Eye (tissue), 1 donor: ENCODE measurements at regions not wholly inside any gene's neighbourhood (a gene's known extent, or its start where the extent isn't known, plus 50 kb on each side); places are given as distances from the start of the nearest gene placed in this dataset.

Source experiments
- DNase-seq: peaks from one replicate; pipeline ENCODE4 v3.0.0-alpha.2; 2015

DNA sequence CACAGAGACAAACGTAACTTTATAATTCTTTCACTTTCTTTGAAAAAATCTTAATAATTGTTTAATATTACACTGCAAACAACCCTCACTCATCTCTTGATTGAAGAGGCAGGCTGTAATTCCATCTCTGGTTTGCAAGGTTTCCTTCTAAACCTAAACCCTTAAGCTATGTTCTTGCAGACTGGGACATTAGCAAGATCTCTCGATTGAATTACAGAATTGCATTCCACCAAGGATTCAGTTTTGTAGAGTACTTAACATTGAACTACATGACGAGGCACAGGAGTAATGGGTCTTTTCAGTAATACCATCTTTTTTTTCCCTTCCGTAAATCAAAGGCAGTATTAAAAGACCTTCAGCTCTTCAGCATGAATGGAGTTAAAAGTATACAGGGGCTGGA, 111.6 kb upstream of the EEF1E1 start:
- no peak for DNase-seq

DNA sequence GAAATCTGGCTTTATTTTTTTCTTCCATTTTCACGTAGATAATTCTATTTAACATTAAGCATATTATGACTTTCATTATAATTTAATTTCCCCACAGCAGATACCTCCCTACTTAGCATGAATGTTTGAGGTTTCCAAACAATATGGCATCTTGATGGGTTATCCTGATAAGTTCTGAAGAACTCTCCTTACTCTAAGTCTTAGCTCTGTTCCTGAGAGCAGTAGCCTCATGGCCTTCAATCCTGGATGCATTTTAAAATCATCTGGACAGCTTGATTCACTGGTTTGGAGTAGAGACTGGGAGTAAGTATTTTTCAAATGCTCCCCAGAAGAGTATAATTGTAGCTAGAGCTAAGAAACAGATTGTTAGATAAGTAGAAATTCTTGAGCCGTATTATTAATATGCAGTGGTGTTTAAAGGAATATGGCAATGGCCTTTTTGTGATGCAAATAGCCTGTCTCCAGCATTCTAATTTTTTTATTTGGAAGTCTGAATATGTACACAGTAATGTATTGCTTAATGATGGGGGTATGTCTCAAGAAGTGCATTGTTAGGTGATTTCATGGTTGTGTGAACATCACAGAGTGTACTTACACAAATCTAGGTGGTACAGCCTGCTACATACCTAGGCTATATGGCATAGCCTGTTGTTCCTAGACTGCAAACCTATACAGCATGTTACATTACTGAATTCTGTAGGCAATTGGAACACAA, 110.5 kb upstream of the EEF1E1 start:
- DNase-seq = no peak

DNA sequence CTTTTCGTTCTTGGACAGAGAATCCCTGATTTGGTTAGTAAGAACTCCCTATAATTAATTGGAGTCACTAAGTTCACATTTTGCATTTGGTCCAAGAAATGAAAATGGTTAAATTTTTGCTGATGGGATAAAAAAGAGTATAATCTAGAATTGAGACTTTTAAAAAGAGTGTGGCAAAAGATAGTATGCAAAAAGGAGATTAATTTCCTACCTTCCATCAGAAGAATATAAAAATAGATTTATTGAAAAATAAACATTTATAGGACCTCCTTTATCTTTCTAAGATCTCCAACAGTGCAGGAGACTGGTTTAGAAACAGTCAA, 105.5 kb upstream of the EEF1E1 start:
- no peak for DNase-seq

DNA sequence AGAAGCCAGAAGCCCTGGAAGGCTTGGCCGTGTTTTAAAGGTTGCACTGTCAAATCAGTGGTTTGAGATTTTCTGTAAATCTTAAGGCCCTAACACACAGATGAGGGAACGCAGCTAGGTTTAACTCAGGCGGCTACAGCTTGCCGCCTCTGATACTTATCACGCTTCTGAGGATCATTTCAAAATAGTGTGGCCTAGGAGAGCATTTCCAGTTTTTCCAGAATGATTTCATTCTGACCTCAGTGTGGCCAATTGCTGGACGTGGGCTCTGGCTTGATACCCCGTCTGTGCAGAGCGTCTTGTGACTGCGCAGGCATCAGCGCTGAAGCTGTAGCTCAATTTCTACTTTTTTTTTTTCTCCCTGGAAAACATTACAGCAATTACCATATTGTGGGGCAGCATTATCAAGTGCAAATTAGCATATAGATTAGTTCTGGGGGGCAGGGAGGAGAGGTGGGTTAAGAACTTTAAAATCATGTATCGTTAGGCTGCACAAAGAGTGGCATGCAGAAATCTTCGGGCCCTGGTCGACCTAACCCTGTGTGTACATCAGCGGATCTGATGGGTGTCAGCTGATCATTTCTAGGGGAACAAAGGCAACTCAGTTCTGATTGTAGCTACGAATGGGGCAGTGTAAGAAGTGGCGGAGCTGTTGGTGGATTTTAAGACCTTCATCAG, 105.0 kb upstream of the EEF1E1 start:
- DNase-seq = no peak

DNA sequence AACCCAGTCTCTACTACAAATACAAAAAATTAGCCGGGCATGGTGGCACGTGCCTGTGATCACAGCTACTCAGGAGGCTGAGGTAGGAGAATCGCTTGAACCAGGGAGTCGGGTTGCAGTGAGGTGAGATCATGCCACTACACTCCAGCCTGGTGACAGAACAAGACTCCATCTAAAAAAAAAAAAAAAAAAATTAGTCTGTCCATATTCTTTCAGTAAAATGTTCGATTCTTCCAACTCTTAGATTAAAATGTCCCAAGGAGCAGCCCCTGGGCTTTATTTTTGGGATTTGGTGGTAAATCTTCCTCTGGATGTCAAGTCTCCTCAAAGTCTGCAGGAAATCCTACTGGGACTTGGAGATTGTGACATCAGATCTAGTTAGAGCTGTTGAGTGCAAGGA, 101.0 kb upstream of the EEF1E1 start:
- DNase-seq = no peak

DNA sequence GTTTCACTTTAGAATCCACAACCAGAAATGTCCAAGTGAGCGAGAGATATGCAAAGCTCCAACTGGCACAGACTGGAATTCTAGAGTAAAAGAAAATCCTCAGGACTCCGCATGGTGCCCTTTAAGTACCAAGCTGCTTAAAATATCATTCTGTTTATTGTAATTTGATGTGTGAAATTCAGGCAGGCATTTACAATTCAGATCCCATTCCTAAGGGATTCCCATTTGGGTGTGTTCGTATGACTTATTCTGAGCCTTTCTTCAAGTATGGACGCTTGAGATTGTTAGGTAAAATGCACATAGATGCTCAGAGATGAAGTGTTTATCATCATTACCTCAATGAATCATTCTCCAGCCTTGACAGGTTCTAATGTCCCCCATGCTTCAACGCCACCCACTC, 99.3 kb upstream of the EEF1E1 start:
- no peak for DNase-seq

DNA sequence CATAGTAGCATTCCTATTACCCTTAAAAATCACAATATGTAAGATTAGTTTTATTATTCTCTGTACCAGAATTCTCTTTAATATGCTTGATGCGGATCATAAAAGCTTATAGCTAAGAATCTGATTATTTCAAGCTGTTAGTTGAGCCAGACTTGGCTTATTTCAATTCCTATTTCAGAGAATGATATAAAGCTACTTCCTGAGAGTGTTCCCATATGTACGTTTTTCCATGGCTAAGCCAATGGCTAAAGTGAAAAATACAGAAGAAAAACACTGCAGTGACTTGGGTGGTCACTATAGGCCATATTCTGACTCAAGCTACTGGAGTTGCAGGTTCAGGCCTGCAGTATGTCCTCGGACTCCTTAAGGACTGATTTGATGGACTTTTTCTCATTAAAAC, 97.9 kb upstream of the EEF1E1 start:
- DNase-seq = no peak

DNA sequence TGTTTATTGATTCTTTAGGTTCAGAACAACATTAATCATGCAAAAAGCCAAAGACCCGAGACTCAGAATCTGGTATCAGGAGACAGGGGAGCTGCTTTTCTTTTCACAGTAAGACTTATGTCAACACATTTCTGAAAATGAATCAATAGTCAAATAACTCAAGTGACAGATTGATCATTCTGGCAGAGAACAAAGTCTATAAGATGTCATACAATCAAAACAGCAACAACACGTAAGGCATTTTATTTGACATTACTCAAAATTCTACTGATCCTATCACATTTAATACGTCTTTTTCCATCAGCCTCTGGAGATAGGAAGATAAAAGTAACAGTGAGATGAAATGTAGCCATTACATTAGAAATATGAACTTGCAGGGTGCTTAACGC, 93.4 kb upstream of the EEF1E1 start:
- DNase-seq = no peak

DNA sequence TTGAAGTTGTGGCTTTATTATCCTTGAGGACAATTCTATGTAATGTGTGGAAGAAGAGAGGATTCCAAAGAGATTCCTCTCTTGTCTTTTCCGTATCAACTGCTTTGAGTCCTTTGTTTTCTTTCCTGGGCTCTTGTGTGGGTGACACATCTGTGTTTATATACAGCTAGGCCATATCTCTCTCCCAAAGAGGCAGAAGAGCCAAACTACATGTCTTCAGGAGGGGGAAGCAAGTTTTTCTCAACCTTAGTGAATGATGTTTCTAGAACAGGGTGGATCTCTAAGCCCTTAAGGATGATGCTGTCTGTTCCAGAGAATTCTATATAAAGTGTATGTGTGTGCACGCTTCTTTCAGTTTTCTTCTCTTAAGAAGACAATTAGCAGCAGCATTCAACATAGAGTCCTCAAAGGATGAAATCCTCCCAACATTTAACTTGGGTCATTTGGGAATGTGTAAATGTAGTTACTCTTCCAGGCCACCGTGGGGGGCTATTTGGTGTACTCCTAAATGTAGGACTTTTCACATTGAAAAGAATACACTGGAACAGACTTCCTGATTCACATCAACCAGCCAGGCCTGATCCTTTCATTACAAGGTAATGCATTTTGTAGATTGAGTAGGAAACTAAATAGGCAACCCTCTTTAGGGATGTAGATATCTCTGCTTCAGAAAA, 92.8 kb upstream of the EEF1E1 start:
- no peak for DNase-seq

DNA sequence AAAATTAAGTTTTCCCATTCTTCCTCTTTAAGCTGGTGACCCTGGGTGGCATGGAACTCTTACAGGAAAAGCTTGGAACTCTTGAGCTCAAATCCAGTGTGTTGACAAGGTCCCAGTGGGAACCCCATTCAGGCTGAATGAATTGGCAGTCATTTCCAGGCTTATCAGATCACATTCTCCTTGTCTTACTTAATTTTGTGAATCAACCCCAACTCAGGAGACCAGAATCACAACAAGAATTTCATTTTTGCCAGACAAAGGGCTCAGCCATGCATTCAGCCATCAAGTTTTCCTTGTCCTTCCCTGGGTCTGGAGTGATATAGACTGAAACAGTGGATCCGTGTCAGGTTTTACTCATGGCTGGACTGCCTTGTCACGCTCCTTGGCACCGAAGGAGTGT, 92.1 kb upstream of the EEF1E1 start:
- peak; percentile 63 for DNase-seq

DNA sequence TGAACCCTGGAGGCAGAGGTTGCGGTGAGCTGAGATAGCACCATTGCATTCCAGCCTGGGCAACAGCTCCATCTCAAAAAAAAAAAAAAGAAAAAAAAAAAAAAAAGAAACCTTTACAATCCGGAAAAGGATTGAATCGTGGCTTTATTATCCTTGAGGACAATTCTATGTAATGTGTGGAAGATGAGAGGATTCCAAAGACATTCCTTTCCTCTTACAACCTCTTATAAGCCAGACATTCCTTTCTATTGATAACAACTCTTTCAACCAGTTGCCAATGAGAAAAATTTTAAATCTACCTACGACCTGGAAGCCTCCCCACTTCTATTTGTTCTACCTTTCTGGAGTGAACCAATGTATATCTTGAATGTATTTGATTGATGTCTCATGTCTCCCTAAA, 91.2 kb upstream of the EEF1E1 start:
- no peak for DNase-seq

DNA sequence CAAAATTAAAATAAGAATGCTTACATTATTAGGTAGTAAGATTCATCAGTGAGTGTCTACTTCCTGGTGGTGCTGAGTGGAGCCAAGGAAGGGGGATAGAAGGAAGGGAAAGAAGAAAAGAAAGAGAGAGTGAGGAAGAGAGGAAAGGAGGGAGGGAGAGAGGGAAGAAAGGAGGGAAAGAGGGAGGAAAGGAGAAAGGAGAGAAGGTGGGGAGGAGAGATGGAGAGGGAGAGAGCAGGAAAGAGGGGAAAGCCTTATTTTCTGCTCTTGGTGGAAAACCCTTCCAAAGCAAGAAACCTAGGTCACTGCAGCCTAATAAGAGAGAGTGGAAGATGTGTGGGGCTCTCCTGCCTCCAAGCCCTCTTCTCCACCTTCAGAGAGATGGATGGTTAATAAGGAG, 90.2 kb upstream of the EEF1E1 start:
- DNase-seq = no peak

DNA sequence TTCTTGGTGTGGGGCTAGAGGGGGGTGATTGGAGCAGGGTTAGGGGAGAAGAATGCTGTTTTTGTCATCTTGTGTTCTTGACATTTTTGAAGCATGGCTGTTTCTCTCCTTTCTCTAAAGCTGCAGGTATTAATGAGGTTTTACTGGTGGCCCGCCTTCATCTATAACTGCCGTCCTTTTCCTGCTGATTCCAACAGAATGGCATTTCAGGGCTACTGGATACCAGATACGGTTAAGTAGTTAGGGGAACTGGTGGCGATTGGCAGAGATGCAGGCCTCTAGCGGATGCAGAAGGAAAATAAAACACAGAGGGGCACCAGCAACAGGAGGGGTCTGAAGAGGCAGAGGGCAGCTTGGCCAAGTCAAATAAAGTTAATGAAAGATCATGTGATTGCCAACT, 89.7 kb upstream of the EEF1E1 start:
- DNase-seq = no peak

DNA sequence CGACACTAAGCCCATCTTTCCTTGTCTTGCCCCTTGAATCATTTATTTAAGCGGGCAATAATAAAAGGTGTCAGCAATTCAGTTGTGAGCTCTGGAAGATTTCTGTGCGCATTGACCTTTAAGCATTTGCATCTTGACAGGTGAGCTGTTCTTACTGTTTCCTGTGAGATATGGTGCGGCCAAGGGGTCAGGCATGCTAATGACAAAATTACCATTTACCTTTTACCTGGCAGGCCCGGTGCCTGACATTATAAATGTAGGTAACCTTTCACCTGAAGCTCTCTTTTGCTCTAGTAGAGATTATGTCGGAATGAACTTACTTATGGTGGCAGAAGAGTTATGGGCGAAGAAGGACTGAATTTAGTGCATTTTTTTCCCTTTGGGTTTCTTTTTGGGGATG, 89.3 kb upstream of the EEF1E1 start:
- no peak for DNase-seq

DNA sequence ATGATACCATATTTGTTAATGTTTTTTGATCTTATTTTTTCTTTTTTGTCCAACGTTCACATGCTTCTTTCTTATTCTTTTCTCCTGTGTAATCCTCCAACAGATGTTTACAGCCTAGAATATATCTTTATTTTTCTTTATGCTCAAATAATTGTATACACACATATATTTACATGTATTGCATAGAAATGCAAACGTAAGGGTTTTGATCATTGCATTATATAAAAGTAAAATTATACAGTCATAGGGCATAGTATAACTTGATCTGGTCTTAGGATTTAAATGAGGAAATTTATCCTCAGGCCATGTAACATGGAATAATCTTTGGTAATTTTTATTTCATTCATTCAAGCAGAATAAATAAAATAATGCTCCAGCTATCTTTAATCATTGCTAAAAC, 84.9 kb upstream of the EEF1E1 start:
- no peak for DNase-seq

DNA sequence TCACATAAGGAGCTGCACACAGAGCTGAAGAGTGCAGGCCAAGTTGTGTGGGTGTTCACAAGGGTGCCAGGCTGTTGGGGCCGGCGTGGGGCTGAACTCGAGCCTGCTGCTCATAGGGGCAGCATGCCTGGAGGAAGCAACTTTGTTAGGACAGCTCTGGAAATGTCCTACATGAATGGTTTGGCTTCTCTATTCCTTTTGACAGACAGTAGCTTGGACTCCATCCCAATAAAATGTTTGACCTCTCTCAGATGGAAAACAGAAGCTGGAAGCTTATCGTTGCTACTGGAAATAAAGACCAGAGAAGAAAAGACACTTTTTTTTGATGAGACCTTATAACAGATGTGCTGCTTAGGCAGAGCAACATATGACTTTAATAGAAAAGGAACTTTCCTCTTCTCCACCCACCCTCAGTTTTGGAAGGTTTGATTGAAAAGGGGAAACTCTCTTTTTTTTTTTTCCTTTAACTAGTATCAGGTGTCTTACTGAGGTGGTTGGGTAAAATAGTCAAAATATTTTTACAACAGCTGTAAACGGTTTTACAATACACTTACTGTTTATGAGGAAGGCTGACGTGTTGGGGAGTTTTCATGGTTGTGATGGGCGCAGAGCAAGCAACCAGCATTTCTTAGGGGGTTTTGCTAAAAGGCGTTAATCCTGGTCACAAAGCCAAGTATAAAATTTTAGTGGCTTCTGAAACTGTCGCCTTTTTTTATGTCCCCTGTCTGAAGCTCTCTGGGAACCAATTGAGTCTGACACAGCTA, 80.7 kb upstream of the EEF1E1 start:
- peak; percentile 52 for DNase-seq

DNA sequence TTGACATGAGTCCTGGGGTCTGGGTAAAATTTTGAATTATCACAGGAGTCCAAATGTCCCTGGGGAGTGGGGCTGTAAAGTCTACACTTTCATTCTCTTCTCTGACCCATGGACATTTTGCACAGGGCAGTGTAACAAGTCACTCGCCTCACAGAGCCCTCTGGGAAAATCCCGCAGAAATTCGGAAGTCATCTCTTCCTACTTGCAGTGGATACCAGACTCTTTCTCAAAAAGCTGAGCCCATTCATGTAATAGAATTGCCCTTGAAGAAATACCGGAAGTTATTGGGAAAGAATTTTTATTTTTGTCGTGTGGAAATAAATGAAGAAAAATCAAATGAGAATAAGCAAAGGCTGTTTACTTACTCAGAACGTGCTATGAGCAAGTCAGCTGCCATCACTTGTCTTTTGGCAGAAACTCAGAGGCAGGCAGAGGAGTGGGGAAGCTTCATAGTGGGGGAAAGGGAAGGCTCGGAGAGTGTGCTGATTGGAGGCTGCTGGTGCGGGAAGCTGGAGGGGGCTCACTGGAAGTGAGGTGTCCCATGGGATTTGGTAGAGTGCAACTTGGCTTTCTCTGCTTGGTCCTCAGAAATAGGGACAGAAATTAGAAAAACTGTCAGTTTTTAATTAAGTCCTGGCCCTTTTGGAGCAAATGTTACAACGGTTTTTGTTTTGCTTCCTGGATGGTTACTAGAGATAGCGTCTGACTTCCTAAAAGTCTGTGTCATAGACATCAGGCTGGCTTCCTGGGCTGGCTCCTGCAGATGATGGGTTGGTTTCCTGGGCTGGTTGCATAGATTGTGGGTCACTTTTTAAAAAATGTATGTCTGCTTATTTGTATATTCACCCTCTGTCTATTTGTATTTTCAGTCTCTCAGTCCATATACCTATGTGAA, 79.8 kb upstream of the EEF1E1 start:
- DNase-seq = peak; percentile 36

DNA sequence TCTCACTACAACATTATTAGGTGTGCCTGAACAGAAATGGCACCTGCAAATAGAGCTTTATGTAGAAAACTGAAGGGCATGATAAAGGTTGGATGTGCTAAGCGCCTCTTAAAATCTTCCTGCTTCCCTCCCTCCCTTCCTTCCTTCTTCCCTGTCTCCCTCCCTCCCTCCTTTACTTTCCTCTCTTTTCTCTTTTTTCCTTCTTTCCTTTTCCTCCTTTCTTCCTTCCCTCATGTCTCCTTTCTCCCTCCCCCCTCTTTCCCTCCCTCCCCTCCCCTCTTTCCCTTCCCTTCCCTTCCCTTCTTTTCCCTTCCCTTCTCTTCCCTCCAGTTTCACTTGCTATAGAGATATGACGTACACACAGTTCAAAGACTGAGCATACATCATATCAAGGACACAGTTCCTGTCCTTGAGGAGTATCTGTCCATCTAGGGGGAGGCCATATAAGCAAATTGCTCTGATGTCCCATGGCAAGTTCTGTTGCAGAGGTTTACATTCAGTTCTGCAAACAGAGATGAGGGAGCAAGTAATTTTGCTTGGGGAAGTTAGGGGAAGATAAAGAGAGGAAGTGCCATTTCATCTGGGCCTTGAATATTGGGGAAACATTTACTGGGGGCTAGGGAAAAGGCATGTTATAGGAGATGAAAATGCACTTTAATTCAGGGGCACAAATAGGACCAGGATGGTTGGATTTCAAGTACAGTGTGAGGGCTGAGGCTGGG, 79.0 kb upstream of the EEF1E1 start:
- DNase-seq = no peak

DNA sequence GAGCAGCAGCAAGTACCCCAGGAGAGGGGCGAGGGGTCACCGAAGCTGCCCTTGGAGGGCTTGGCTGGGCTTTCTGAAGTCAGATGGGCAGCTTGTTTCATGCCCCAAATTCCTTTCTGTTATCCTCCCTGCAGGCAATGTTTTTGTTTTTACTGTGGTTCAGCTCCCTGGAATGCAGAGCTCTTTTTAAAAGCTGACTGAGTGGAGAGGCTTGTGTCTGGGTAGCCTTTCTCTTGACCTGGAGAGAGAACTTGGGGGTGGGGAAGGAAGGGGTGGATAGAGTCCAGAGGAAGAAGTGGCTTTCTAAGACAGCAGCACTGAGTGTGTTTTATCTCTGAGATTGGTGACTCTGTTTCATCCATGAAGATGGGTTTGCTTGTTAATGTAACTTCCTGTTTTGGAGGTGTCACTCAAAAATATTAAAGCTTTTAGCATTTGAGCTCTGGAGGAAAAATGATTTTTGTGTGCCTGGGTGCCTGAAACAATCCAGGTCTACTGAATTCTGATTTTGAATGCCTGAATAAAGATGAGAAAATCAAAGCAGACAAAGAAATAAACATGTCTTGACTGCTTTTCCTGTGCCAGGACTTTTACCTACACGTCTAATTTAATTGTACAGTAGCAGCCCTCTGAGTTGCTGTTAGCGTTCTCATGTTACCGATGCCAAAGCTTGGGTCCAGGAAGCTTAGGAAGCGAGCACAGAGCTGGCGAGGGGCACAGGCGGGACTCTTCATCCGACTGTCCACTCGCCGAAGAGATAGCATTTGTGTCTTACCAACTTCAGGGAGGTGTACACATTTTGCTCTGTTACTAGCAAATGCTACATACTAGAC, 78.2 kb upstream of the EEF1E1 start:
- peak; percentile 70 for DNase-seq

DNA sequence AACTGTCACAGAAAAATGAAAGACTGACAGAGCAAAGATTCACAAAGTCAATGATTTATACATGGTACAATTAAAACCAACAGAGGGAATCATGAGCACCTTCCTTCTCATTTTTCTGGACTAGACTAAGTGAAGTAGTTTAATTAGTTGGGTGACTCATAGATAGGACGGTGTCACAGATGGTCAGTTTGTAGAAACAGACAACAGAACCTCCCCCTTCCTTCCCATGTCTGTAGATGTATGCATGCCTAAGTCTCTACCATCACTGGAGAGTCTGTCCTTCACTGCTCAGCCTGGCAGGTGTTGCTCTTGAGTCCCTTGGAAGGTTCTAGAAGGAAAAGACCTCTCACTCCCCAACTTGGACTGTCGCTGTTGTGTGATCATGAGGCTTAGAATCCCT, 75.4 kb upstream of the EEF1E1 start:
- no peak for DNase-seq
